ENCODE measurements at regions not wholly inside any gene's neighbourhood (a gene's known extent, or its start where the extent isn't known, plus 50 kb on each side); places are given as distances from the start of the nearest gene placed in this dataset.

- DNase-seq (ENCODE audit: low read depth): no peak
- no peak overlapping the region for H3K4me3 ChIP-seq (ENCODE audit: low read depth, low read length)
- TF ChIP-seq, protein P1, sequence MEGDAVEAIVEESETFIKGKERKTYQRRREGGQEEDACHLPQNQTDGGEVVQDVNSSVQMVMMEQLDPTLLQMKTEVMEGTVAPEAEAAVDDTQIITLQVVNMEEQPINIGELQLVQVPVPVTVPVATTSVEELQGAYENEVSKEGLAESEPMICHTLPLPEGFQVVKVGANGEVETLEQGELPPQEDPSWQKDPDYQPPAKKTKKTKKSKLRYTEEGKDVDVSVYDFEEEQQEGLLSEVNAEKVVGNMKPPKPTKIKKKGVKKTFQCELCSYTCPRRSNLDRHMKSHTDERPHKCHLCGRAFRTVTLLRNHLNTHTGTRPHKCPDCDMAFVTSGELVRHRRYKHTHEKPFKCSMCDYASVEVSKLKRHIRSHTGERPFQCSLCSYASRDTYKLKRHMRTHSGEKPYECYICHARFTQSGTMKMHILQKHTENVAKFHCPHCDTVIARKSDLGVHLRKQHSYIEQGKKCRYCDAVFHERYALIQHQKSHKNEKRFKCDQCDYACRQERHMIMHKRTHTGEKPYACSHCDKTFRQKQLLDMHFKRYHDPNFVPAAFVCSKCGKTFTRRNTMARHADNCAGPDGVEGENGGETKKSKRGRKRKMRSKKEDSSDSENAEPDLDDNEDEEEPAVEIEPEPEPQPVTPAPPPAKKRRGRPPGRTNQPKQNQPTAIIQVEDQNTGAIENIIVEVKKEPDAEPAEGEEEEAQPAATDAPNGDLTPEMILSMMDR (IDR thresholded peaks at IDR 0.05; ENCODE audit: low read depth, low read length, missing control alignments): no peak
Observed at GRCh38 chr10:4331150-4331549, 494.9 kb upstream of the AKR1E2 start.

DNA sequence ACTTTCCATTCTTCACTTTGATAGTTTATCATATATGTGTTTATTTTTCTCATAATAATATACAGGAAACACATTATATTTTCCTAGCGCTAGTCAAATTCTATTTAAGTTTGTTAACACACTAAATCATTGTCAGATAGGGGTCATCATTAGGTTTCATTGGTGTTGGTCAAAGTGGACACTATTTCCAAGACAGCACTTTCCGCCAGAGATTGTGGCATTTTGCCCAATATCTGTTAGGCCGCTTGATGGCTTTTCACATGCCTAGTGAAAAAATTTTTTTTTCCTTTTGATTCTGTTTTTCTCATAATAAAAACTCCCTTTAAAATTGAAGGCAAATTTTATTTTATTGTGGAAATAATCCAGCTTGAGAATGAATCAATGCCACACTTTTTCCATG, 495.4 kb upstream of the AKR1E2 start:
- no peak for DNase-seq (ENCODE audit: low read depth)
- TF ChIP-seq, protein P1 (IDR thresholded peaks at IDR 0.05; ENCODE audit: low read depth, low read length, missing control alignments): no peak

DNA sequence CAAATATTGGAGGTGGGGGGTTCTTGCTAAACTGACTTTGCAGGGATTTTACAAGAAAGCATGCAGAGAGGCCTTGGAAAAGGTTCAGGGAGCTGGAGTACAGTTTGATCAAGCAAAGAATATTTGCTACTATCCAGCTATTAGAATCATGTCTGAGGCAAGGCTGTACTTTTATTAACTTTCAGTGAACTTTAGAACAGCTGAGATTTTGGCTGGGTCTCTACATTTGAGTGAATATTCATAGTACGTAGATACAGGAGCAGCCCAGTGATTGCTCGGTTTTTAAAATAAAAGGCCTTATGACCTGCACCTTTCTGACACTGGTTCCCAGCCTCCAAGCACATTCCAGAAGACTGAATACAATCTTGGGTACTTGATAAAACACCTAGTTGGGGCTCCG, 496.8 kb upstream of the AKR1E2 start:
- no peak overlapping the region for H3K4me3 ChIP-seq (ENCODE audit: low read depth, low read length)
- DNase-seq (ENCODE audit: low read depth): no peak
- TF ChIP-seq, protein P1 (IDR thresholded peaks at IDR 0.05; ENCODE audit: low read depth, low read length, missing control alignments): no peak

More for the DNA sequence above, 495.4 kb upstream of the AKR1E2 start:
- H3K4me3 ChIP-seq (ENCODE audit: low read depth, low read length): no peak overlapping the region

GRCh38 chr10:4326647-4327046, 499.4 kb upstream of the AKR1E2 start:
- TF ChIP-seq, protein P1 (IDR thresholded peaks at IDR 0.05; ENCODE audit: low read depth, low read length, missing control alignments): no peak
- no peak overlapping the region for H3K4me3 ChIP-seq (ENCODE audit: low read depth, low read length)
- no peak for DNase-seq (ENCODE audit: low read depth)

DNA sequence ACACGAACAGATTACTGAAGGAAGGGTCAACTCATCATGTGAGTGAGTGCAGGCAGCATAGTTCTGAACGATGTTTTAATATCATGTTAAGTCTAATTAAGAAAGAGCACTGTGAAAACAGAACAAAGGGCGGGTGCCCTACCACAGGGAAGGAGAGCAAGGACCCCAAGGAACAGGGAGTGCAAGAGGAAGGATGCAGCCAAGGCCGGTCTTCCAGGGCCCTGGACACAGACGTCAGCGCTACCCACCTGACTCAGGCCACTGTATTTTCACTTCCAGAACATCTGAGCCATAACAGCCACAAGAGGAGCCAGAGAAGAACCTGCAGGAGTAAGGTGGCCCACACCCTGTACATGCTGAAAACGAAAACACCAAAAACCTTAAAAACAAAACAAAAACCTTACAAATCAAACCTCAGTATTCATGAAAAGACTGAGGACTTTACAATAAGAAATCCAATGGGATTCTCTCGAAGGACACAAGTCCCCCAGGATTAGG, 506.1 kb upstream of the AKR1E2 start:
- H3K4me3 ChIP-seq (ENCODE audit: low read depth, low read length): no peak overlapping the region
- DNase-seq (ENCODE audit: low read depth): no peak
- TF ChIP-seq, protein P1 (IDR thresholded peaks at IDR 0.05; ENCODE audit: low read depth, low read length, missing control alignments): no peak

- no peak overlapping the region for H3K4me3 ChIP-seq (ENCODE audit: low read depth, low read length)
- DNase-seq (ENCODE audit: low read depth): no peak
- TF ChIP-seq, protein P1 (IDR thresholded peaks at IDR 0.05; ENCODE audit: low read depth, low read length, missing control alignments): no peak
Observed at GRCh38 chr10:4316161-4316810, 509.7 kb upstream of the AKR1E2 start.

DNA sequence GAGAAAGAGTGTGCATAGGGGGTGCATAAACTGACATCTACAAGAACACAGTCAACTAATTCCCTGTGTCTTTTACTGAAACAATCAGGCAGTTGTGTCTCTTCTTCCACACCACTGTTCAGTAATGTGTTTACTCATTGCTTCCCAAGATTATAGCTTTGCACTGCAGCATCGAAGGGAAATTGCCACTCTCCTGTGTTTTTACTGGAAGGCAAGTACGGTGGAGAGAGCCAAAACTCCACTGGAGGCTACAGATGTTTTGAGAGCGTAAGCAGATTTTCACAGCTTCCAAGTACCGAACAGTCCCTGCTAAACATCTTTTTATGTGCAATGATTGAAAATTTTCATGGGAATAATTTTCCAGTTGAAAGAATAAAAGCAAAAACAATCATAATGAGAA, 510.5 kb upstream of the AKR1E2 start:
- no peak for DNase-seq (ENCODE audit: low read depth)
- H3K4me3 ChIP-seq (ENCODE audit: low read depth, low read length): no peak overlapping the region
- TF ChIP-seq, protein P1 (IDR thresholded peaks at IDR 0.05; ENCODE audit: low read depth, low read length, missing control alignments): no peak

All from GM12864 (cell line).